ENCODE measurements at regions not wholly inside any gene's neighbourhood (a gene's known extent, or its start where the extent isn't known, plus 50 kb on each side); places are given as distances from the start of the nearest gene placed in this dataset.

DNA sequence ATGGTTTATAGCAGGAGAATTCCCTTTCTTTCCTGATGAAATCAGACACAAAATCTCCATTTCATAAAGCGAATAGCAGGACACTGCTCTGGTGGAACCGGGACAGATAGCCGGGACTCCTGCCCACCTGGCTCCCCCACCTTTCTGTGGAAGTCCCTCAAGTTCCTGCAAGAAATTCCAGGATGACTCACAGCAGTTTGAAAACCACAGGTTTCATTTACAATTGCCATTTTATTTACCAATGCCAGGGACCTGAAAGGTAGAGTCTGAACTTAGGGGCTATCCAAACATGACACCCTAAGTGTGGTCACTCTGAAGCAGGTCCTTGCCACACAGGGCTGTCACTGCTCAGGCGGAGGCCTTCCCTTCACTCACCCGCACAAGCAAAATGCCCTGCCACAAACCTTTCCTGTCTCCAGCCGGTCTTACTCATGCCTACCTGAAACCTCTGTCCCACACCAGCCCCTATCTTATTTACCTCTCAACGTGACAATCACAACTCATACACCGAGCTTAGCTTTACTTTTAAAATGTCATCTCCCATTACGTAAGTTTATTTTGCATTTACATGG, 63.3 kb upstream of the TAF1L start:
- Mint-ChIP-seq H3K27me3 (peaks cover 2% of the 10 kb centered on the region), H3K4me3 (no peak overlapping the region), H3K36me3 (ENCODE audit: low read depth) (no peaks in the 10 kb centered on the region), H3K4me1 (no peaks in the 10 kb centered on the region), H3K27ac (no peak overlapping the region), H3K9me3 (ENCODE audit: low read depth) (no peaks in the 10 kb centered on the region)
- ChIA-PET CTCF (interaction anchor here (1.3 kb wide), 1 partner anchor 109 kb away, joined by 7 read pairs; no protein-coding TSS in a partner anchor), POLR2A (no interaction called here)
- DNase-seq (no peak), ATAC-seq (no peak)
- intact Hi-C loops (cut with DNase I, micrococcal nuclease) = no loop called here

DNA sequence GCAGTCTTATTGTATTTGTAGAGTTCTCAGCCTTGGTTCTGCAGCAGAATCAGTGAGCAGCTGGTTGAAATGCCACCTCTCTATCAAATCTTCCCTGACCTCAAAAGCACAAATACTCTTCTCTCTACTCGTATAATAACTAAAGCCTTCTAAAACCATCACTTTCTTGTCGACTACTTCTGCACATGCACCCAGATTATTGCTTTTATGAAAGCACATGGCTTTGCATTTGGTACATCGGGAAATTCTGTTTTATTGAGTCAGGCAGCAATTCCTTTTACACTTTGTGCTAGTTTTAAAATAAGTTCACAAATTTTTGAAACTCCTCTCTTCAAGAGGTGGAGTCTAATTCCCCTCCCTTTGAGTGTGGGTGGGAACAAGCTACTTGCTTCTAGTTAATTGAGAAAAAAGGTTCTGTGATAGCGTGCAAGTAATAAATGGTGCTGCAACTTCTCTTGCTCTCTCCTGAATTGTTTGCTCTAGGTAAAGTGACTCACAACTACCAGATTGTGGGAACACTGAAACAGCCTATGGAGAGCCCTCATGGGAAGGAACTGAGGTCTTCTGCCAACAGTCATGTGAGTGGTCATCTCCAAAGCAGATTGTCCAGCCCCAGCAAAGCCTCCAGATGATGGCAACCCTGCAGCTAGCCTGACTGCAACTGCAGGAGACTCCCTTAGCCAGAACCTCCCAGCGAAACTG, 66.0 kb upstream of the TAF1L start:
- Mint-ChIP-seq H3K27me3 (peaks cover 2% of the 10 kb centered on the region), H3K4me3 (no peak overlapping the region), H3K9me3 (ENCODE audit: low read depth) (no peaks in the 10 kb centered on the region), H3K27ac (no peak overlapping the region), H3K36me3 (ENCODE audit: low read depth) (no peaks in the 10 kb centered on the region), H3K4me1 (no peaks in the 10 kb centered on the region)
- intact Hi-C loops (cut with DNase I, micrococcal nuclease) = loop anchor here in 1 of 2 experiments (5.0 kb wide), 1 partner anchor 324 kb away; no protein-coding TSS in a partner anchor
- ATAC-seq (no peak), DNase-seq (no peak)
- ChIA-PET POLR2A (no interaction called here), CTCF (interaction anchor here (0.7 to 1.3 kb wide), 2 partner anchors 121 to 267 kb away, joined by 3 read pairs; no protein-coding TSS in a partner anchor)

DNA sequence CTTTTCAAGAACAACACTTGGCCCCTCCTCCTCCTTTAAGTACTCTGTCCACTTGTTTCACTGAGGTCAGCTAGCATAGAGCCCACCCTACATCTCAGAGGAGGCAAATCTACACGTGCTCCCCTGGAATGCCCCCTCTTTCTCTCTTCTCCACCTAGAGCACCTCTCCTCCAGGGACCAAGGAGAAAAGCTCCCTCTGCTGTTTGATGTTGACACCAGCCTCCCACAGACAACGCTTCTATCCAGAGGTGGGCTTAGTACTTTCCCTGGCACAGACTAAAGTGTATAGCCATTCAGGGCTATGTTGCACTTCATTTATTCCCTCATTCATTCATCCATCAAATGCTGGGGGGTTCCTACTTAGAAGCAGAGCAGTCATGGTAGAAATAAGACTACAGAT, 68.2 kb upstream of the TAF1L start:
- Mint-ChIP-seq H3K27me3 (peaks cover 5% of the 10 kb centered on the region), H3K36me3 (ENCODE audit: low read depth) (no peaks in the 10 kb centered on the region), H3K4me3 (no peak overlapping the region), H3K9me3 (ENCODE audit: low read depth) (no peaks in the 10 kb centered on the region), H3K4me1 (no peaks in the 10 kb centered on the region), H3K27ac (no peak overlapping the region)
- ATAC-seq (no peak), DNase-seq (no peak)
- POLR2A ChIA-PET = no interaction called here
- CTCF ChIA-PET = no interaction called here
- intact Hi-C loops (cut with DNase I, micrococcal nuclease) = loop anchor here in 1 of 2 experiments (5.0 kb wide), 1 partner anchor 326 kb away; no protein-coding TSS in a partner anchor

DNA sequence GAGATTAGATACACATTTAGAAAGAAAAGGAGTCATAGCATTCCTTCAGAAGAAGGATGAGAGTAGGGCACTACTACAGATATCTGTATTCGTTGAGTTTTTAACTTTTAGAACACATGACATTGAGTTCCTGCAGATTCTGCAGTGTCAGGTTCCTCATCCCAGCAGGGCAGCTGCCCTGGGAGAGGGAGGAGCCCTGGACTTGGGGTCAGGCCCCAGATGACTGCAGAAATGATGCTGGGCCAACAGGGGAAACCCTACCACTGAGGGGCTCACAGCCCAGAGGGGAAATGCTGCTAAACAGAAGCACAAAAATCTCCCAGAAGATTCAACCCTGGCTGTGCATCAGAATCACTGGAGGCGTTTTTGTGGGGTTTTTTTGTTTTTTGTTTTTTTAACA, 68.9 kb upstream of the TAF1L start:
- no peaks in the 10 kb centered on the region for H3K9me3 Mint-ChIP-seq (ENCODE audit: low read depth)
- ATAC-seq (no peak), DNase-seq (no peak)
- intact Hi-C loops (cut with DNase I, micrococcal nuclease) = loop anchor here in 1 of 2 experiments (5.0 kb wide), 1 partner anchor 327 kb away; no protein-coding TSS in a partner anchor
- H3K36me3 Mint-ChIP-seq (ENCODE audit: low read depth) = no peaks in the 10 kb centered on the region
- H3K27me3 Mint-ChIP-seq = peaks cover 8% of the 10 kb centered on the region
- H3K4me1 Mint-ChIP-seq = no peaks in the 10 kb centered on the region
- no peak overlapping the region for H3K4me3 Mint-ChIP-seq
- CTCF ChIA-PET = no interaction called here
- H3K27ac Mint-ChIP-seq = no peak overlapping the region
- POLR2A ChIA-PET = no interaction called here

DNA sequence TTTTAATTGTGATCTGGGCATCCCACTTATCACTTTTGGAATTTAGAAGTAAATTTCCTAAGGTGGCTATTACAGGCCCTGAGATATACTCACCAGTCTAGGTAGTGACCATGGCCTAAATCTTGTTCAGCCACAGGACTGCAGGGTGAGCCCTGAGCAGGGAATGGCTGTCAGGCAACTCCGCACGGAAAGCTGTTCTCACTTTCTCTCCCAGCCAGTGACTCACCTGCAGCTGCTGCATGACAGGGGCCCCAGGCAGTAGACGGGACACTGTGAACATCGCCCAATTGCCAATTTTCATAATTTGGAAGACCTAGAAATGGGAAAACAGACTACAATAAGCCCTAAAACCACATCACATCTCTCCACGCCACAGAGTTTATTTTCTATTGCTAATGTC, 69.6 kb upstream of the TAF1L start:
- Mint-ChIP-seq H3K27me3 (peaks cover 11% of the 10 kb centered on the region), H3K4me3 (no peak overlapping the region), H3K27ac (no peak overlapping the region), H3K9me3 (ENCODE audit: low read depth) (no peaks in the 10 kb centered on the region), H3K36me3 (ENCODE audit: low read depth) (no peaks in the 10 kb centered on the region), H3K4me1 (no peaks in the 10 kb centered on the region)
- intact Hi-C loops (cut with DNase I, micrococcal nuclease) = no loop called here
- DNase-seq (no peak), ATAC-seq (no peak)
- ChIA-PET CTCF (interaction anchor here (1.0 kb wide), 1 partner anchor 323 kb away, joined by 5 read pairs; no protein-coding TSS in a partner anchor), POLR2A (no interaction called here)

DNA sequence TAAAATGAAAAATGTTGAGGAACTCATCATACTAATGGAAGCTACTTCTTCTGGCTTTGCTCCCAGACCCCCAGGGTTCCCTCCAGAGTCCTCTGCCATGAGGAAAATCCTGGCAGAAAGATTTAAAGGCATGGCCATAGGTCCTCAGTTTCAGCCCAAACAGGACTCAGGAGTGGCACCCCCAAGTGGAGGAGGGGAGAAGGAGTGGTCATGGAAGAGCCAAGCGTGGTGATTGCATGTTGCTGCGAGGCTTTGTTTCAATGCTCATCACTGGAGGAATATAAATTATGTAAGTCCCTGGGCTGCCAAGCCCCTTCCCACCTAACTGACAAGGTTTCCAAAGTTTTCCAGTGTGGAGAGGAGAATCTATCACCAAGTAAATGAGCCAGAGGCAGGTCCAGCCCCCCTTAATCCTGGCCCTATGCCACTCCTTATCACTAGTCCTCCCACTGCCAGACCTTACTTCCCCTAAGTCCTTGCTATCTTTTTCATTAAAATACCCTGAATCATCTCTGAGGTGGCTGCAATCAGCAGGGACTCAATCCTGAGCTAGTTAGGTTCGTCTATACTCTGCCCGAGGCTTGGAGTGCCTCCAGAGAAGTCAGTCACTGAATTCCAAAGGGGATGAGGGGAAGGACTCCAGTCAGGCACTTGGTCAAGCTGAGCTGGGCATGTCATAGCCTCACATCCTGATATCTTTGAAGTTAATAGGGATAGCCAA, 70.7 kb upstream of the TAF1L start:
- Mint-ChIP-seq H3K4me3 (no peak overlapping the region), H3K27me3 (peaks cover 11% of the 10 kb centered on the region), H3K27ac (no peak overlapping the region), H3K9me3 (ENCODE audit: low read depth) (no peaks in the 10 kb centered on the region), H3K4me1 (no peaks in the 10 kb centered on the region), H3K36me3 (ENCODE audit: low read depth) (no peaks in the 10 kb centered on the region)
- no peak for DNase-seq
- ChIA-PET POLR2A (no interaction called here), CTCF (no interaction called here)
- ATAC-seq = no peak
- intact Hi-C loops (cut with DNase I, micrococcal nuclease) = no loop called here

DNA sequence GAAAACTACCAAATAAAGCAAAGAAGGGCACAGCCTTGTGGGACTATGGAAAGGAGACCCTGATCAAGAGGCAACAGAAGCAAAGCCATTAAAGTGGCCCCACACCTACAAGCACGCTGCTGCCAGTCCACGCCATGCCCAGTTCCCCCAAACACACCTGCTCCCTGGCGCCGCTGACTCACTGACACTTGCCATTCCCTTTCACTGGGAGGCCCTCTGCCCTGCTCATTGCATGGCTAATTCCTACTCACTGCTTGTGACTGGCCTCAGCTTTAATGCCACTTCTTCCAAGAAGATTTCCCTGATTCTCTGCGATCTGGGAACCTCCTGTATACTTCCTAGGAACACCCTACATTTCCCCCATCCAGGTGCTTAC, 71.2 kb upstream of the TAF1L start:
- no peaks in the 10 kb centered on the region for H3K9me3 Mint-ChIP-seq (ENCODE audit: low read depth)
- no peak for DNase-seq
- ATAC-seq = no peak
- ChIA-PET CTCF (no interaction called here), POLR2A (no interaction called here)
- H3K36me3 Mint-ChIP-seq (ENCODE audit: low read depth) = no peaks in the 10 kb centered on the region
- no peak overlapping the region for H3K4me3 Mint-ChIP-seq
- intact Hi-C loops (cut with DNase I, micrococcal nuclease) = no loop called here
- no peak overlapping the region for H3K27ac Mint-ChIP-seq
- peaks cover 11% of the 10 kb centered on the region for H3K27me3 Mint-ChIP-seq
- H3K4me1 Mint-ChIP-seq = no peaks in the 10 kb centered on the region

DNA sequence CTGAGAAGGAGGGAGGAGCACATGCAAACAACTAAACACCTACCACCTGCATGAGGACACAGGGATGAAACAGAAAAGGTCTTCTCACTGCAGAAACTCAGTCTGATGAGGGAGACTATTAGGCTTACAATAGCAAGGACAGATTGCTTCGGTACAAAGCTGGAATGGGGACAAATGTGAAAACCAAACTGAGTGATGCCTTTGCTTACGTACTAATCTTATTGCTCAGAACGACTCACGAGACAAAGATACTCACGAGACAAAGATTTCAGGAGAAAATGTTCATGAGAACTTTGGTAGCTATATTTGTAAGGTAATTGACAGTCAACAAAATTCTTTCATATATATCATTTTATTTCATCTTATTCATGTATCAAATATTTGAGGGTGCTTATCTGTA, 71.9 kb upstream of the TAF1L start:
- Mint-ChIP-seq H3K36me3 (ENCODE audit: low read depth) (no peaks in the 10 kb centered on the region), H3K27me3 (peaks cover 11% of the 10 kb centered on the region), H3K4me1 (no peaks in the 10 kb centered on the region), H3K9me3 (ENCODE audit: low read depth) (no peaks in the 10 kb centered on the region), H3K4me3 (no peak overlapping the region), H3K27ac (no peak overlapping the region)
- intact Hi-C loops (cut with DNase I, micrococcal nuclease) = no loop called here
- DNase-seq = no peak
- ATAC-seq = no peak
- ChIA-PET CTCF (no interaction called here), POLR2A (no interaction called here)

DNA sequence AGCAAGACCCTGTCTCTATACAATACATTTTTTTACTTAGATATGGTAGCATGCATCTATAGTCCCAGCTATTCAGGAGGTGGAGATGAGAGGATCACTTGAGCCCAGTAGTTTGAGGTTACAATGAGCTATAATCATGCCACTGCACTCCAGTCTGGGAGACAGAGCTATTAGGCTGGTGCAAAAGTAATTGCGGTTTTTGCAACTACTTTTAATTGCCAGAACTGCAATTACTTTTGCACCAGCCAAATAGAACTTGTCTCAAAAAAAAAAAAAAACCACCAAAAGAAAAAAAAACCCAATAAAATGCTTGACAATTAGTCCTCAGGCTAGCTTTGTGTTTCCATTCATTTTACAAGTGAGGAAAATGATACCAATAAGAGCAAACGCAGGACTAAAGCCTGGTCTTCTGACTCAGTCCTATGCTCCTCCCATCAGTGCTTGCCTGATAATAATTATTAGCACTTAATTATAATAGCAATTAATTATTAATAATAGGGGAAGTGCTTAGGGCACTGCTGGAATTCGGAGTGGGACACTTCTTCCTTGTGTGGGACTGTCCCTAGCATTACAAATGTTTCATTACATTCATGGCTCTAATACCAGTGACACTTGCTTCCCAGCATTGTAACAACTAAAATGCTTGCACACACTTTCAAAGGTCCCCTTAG, 73.1 kb upstream of the TAF1L start:
- no peak overlapping the region for H3K4me3 Mint-ChIP-seq
- CTCF ChIA-PET = interaction anchor here (1.2 kb wide), 1 partner anchor 329 kb away, joined by 4 read pairs; no protein-coding TSS in a partner anchor
- H3K36me3 Mint-ChIP-seq (ENCODE audit: low read depth) = no peaks in the 10 kb centered on the region
- no peak for DNase-seq
- H3K9me3 Mint-ChIP-seq (ENCODE audit: low read depth) = no peaks in the 10 kb centered on the region
- H3K27ac Mint-ChIP-seq = no peak overlapping the region
- H3K4me1 Mint-ChIP-seq = no peaks in the 10 kb centered on the region
- no peak for ATAC-seq
- intact Hi-C loops (cut with DNase I, micrococcal nuclease) = no loop called here
- POLR2A ChIA-PET = no interaction called here
- H3K27me3 Mint-ChIP-seq = peaks cover 10% of the 10 kb centered on the region

DNA sequence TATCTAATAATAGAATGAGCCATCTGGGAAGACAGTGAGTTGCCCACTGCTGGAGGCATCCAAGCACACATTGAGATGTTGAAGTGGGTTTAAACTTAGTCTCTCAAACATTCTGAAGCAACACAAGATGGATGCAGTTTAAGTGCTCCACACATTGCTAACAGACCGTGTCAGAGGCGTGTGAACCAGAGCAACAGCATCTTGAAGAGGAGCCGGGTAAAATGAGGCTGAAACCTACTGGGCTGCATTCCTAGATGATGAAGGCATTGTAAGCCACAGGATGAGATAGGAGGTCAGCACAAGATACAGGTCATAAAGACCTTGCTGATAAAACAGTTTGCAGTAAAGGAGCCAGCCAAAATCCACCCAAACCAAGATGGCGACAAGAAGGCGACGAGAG, 73.5 kb upstream of the TMEM215 start:
- no peak overlapping the region for H3K27ac Mint-ChIP-seq

DNA sequence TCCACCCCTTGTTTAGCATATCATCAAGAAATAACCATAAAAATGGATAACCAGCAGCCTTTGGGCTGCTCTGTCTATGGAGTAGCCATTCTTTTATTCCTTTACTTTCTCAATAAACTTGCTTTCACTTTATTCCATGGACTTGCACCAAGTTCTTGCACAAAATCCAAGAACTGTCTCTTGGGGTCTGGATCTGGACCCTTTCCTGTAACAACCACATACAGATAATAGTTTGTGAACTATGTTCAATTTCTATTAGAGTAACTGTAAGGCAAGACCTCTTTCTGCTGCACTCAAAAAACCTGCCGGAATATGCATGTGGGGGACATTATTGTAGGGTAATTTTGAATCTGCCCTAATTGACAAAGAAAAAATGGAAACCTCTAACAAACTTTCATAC, 66.9 kb upstream of the TMEM215 start:
- intact Hi-C loops (cut with DNase I, micrococcal nuclease) = no loop called here

More for the DNA sequence above, 73.5 kb upstream of the TMEM215 start:
- ChIA-PET POLR2A (no interaction called here), CTCF (no interaction called here)
- peaks cover 10% of the 10 kb centered on the region for H3K27me3 Mint-ChIP-seq
- intact Hi-C loops (cut with DNase I, micrococcal nuclease) = no loop called here
- H3K4me3 Mint-ChIP-seq = no peak overlapping the region
- no peaks in the 10 kb centered on the region for H3K9me3 Mint-ChIP-seq (ENCODE audit: low read depth)
- ATAC-seq (no peak), DNase-seq (no peak)
- no peaks in the 10 kb centered on the region for H3K36me3 Mint-ChIP-seq (ENCODE audit: low read depth)
- H3K4me1 Mint-ChIP-seq = no peaks in the 10 kb centered on the region

More for the DNA sequence above, 66.9 kb upstream of the TMEM215 start:
- no peak for ATAC-seq
- ChIA-PET CTCF (no interaction called here), POLR2A (no interaction called here)
- Mint-ChIP-seq H3K27ac (no peak overlapping the region), H3K36me3 (ENCODE audit: low read depth) (no peaks in the 10 kb centered on the region), H3K27me3 (no peaks in the 10 kb centered on the region), H3K4me1 (no peaks in the 10 kb centered on the region), H3K9me3 (ENCODE audit: low read depth) (no peaks in the 10 kb centered on the region), H3K4me3 (no peak overlapping the region)
- DNase-seq = no peak
